ENCODE measurements at regions not wholly inside any gene's neighbourhood (a gene's known extent, or its start where the extent isn't known, plus 50 kb on each side); places are given as distances from the start of the nearest gene placed in this dataset.

- DNase-seq, result peak; percentile 84
Observed at GRCh38 chr15:87224404-87224803, 1032.1 kb downstream of the NTRK3 start.

DNA sequence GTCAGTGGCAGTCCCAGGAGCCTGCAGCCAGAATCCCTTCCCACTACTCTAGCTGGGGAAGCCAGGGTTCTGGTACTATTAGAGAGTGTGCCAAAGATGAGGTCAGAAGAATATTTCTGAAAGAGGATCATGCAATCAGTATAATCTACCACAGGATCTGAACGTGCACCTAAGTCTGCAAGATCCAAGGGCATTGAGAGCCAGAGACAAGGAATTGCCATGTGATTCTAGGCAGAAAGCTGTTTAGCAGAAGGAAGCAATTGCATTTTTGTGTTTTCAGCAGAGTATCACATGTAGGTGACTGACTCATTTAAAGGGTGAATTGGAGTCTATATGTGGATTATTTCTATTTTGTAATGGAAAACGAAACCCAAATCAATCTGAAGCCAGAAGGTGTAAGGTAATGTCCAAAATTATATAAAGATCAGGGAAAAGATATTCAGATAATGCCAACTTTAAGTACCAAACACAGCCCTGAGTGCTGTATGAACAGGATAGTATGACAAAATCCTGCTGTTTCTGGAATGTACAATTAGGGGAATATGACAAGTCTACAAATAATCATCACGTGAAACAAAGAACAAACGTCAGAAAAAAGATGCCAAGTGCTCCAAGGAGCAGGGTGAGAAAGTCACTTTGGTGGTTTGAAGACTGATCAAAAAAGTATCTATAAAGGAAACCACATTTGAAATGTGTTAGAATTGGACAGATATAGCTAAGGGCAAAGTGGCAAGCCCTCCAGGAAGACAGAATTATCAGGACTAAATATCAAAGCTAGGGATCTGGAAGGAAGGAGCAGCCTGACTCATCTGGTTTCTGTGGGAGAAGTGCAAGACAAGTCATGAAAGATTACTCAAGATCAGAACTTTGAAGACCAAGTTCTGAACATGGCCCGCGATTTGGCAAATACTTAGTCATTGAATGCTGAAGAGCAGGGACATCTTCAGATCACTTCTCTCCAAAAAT, 1036.6 kb downstream of the NTRK3 start:
- DNase-seq, result peak; percentile 87

- DNase-seq, result no peak
Observed at GRCh38 chr15:87215100-87215499, 1041.4 kb downstream of the NTRK3 start.

DNA sequence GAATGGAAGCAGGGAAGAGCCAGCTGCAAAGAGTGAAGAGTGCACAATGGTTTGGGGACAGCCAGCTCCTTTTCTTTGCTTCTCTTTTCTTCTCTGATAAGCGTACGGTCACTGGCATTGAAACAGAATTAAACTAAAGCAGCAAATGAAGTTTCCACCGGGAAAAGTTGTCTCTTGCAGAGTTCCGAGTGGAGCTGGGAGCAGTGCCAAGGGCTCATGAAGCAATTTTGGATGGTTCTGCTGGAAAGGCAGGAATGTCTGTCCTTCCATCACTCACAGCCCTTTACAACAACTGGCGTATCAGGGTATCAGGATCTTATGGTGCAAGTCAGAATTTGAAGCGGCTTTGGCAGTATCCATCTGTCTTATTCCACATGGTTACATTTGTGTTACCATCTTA, 1042.9 kb downstream of the NTRK3 start:
- DNase-seq, result peak; percentile 35

DNA sequence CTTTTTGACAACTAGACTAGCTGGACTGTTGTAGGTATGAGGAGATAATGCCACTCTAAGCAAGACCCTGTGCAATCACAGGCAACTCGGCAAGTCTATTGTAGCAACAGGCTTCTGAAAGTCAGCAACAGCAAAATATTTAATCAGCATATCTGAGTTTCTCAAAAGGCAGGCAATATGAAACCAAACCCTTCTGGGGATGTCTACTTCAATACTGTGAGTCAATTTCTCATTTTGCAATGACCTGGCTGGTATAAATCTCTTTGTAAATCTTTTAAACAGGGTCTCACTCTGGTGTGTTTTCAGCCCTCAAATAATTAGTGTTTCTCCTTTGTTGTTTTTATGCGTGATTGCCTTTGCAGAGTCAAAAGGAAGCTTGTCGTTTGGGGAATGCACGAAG, 1044.5 kb downstream of the NTRK3 start:
- DNase-seq, result no peak

DNA sequence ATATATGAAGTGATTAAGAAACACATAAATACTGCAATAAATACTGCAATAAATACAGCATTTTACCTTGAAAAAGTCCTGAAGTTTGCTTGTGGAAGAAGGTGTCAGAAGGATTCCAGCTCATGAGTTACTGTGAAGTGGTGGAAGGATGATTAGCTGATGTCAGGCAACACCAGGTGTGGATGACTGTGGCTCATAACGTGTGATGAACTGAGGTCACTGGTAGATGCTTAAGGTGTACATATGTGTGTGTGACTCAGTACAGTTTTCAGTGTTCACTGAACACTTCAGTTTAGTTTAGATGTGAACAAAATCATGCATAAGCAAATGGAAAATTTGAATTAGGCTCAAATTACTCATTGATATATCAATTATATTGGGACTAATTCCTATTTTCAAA, 1045.0 kb downstream of the NTRK3 start:
- DNase-seq, result no peak

- no peak for DNase-seq
Observed at GRCh38 chr15:87209891-87210689, 1046.4 kb downstream of the NTRK3 start.

- peak; percentile 91 for DNase-seq
Observed at GRCh38 chr15:87207990-87208580, 1048.5 kb downstream of the NTRK3 start.

- no peak for DNase-seq
Observed at GRCh38 chr15:87207251-87207650, 1049.3 kb downstream of the NTRK3 start.

DNA sequence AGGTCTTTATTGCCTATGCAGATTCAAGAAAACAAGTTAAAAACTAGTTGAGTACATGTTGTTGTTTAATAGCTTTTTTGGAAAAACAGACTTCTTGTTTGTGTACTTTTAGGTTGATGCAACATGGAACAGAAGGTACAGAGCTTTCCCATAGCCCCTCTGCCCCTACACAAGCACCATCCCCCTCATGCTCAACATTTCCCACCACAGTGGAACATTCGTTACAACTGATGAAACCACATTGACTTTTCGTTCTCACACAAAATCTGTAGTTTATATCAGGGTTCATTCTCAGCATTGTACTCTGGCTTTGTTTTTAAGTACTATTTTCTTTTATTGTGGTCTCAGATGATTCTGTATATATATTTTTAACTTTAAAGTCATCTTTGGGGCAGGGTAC, 1054.6 kb downstream of the NTRK3 start:
- DNase-seq, result no peak

- DNase-seq, result no peak
Observed at GRCh38 chr15:87200149-87200548, 1056.4 kb downstream of the NTRK3 start.

DNA sequence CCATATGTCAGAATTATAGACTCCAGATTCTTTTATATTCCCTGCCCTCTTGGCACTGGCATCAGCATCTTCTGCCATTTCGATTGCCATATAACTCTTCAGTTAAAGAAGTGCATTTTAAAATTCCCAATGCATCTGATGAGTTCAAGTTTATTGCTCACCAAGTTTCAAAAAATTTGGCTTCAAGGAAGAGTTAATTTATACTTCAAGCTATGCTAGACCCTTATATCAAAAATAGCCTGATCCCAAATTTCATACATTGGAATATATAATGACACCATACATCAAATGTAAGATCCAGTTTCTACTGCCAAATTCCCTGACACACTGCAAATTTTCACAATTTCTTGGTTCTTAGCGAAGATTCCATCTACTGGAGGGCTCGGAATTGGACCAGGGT, 1058.6 kb downstream of the NTRK3 start:
- DNase-seq, result no peak

GRCh38 chr15:87196498-87196897, 1060.0 kb downstream of the NTRK3 start:
- DNase-seq, result no peak

GRCh38 chr15:87193481-87193880, 1063.1 kb downstream of the NTRK3 start:
- no peak for DNase-seq

DNA sequence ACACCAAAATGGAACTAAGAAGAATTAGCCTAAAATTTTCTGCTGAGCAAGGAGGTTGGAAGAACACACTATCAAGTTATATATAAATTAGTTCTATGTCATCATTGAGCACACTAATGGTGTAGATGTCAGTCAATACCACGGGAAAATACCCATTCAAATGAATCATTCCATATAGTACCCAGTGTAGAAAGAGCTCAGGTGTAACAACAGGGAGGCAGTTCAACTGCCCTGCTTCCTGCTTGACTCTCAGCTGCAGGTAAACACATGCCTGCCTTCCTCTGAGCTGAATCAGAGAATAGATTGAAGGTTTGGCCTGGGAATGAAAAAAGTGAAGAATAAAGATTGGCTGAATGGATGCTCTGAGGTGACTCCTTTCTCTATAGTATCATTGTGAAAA, 1088.0 kb downstream of the AGBL1 start:
- no peak for DNase-seq

GRCh38 chr15:87167055-87167454, 1087.4 kb downstream of the AGBL1 start:
- peak; percentile 77 for DNase-seq

DNA sequence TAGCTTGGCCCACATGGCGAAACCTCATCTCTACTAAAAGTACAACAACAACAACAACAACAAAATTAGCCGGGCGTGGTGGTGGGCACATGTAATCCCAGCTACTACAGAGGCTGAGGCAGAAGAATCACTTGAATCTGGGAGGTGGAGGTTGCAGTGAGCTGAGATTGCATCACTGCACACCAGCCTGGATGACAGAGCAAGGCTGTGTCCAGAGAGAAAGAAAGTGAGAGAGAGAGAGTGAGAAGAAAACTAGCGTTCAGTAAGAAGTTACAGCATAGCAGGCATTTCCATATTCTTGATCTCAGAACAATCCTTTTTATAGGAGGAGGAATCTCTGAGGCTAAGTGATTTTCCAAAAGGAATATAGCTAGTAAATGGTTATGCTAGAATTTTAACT, 1076.1 kb downstream of the AGBL1 start:
- DNase-seq, result peak; percentile 53

DNA sequence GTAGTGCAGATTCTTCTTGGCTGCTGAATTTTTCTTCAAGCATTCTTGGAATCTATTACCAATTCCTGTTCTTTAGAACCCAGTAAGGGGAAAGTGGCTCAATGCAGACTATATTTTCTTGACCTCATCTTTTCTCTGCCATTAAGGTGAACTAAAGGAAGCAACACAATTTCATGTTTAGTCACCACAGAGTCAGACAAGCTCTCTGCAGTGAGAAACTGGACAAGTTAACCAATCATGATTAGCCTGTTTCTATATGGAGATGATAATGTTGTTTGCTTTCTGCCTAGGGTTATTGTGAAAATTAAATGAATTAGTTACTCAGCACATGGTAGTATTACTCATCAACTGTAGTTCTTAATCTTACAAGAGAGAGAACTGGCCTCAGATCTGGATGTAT, 1075.1 kb downstream of the AGBL1 start:
- DNase-seq, result peak; percentile 96

DNA sequence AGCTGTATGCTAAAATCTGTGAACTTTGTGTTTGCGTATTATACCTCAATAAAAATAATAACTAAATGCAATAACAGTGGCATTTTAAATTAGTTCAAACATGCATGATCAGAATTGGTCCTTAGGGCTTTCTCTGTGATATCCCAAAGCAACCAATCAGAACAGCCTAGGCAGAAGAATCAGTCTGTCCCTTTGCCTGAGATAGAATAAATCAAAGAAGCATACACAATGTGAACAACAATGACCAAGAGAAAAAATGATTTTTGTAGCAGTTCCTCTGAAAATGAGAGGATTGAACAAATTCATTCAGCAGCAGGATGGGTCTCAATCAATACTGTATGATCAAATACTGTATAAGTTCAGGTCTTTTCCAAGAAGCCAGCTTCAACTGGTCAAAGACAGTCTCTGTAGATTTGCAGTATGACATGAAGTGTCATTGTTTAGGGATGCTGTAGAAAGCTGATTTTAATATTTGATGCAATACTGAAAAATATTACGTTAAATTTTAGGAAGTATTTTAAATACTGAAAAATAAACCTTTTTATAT, 1071.6 kb downstream of the AGBL1 start:
- no peak for DNase-seq

DNA sequence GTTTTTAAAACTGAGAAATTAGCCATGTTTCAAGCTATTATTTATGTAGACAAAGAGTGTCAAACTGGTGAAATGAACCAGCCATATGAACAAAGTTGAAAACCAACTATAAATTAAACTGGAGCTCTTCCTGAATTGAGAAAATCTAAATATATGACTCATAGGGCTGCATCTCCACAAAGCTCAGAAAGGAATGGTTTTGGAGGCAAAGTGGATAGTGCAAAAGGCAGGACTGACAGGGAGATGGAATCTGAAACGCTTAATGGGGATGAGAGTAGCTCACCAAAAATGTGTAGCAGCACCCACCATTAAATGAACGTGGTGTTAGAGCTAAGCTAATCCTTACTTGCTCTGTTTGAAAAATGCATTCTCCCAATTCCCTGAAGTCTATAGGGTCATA, 1066.0 kb downstream of the AGBL1 start:
- DNase-seq, result peak; percentile 76

GRCh38 chr15:87144775-87145174, 1065.1 kb downstream of the AGBL1 start:
- peak; percentile 70 for DNase-seq

DNA sequence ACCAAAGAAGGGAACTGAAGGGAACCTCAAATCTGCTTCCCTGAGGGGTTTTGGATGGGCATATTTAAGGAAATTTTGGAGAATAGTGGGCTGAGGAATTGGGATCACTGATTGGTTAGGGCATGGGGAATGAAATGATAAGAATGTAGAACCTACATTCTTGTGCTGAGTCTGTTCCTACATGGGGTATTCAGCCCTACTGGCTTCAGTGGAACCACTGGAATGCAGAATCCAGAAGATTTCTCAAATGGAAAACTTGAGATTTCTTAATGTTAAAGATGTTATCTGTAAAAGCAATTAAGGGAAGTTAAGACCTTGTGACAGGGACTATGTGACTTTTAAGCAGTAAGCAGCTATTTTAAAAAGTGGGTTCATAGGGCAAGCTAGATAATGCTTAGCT, 1062.4 kb downstream of the AGBL1 start:
- DNase-seq, result peak; percentile 61

DNA sequence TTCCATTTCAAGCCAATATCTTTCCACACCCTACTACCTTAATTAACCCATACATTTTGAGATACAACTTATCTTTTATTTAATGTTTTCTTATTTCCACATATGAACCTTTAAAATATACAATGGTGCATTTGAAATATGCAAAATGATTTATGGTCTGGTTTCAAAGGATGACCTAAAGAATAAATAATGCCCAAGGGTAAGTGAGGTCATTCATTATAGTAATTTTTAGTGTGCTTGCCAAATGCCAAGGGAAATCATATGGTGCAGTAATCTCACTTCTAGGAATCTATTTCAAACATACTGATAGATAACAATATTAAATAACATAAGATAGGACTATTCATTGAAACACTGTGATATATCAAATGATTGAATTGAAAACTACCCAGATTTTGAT, 1055.4 kb downstream of the AGBL1 start:
- no peak for DNase-seq
